ENCODE measurements at regions not wholly inside any gene's neighbourhood (a gene's known extent, or its start where the extent isn't known, plus 50 kb on each side); places are given as distances from the start of the nearest gene placed in this dataset.

- no peak for DNase-seq (ENCODE audit: low read depth)
- TF ChIP-seq, protein P1, sequence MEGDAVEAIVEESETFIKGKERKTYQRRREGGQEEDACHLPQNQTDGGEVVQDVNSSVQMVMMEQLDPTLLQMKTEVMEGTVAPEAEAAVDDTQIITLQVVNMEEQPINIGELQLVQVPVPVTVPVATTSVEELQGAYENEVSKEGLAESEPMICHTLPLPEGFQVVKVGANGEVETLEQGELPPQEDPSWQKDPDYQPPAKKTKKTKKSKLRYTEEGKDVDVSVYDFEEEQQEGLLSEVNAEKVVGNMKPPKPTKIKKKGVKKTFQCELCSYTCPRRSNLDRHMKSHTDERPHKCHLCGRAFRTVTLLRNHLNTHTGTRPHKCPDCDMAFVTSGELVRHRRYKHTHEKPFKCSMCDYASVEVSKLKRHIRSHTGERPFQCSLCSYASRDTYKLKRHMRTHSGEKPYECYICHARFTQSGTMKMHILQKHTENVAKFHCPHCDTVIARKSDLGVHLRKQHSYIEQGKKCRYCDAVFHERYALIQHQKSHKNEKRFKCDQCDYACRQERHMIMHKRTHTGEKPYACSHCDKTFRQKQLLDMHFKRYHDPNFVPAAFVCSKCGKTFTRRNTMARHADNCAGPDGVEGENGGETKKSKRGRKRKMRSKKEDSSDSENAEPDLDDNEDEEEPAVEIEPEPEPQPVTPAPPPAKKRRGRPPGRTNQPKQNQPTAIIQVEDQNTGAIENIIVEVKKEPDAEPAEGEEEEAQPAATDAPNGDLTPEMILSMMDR (IDR thresholded peaks at IDR 0.05; ENCODE audit: insufficient read depth, low read depth, low read length), result no peak
- no peak overlapping the region for H3K4me3 ChIP-seq (ENCODE audit: low read depth, low read length)
These were observed 86.1 kb downstream of the RAP2A start for GRCh38 chr13:97520061-97520460.

DNA sequence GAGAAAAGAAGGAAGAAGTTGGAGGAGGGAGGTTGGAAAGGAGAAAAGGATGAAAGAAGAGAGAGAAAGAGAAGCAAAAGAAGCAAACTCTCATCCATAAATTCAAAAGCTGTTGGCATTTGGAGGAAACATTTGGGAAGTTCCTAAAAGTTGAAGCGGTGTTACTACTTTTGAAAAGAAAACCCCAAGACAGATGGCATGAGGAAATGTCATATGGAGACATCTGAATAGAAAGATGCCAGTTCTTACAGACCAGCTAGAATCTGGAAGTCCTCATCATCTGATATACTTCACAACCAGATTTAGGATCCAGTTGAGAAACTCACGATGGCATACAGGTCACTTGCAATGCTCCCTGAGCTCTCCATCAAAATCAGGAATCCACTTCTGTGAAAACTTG lies 86.9 kb downstream of the RAP2A start:
- TF ChIP-seq, protein P1 (IDR thresholded peaks at IDR 0.05; ENCODE audit: insufficient read depth, low read depth, low read length), result no peak
- DNase-seq (ENCODE audit: low read depth), result no peak
- no peak overlapping the region for H3K4me3 ChIP-seq (ENCODE audit: low read depth, low read length)

DNA sequence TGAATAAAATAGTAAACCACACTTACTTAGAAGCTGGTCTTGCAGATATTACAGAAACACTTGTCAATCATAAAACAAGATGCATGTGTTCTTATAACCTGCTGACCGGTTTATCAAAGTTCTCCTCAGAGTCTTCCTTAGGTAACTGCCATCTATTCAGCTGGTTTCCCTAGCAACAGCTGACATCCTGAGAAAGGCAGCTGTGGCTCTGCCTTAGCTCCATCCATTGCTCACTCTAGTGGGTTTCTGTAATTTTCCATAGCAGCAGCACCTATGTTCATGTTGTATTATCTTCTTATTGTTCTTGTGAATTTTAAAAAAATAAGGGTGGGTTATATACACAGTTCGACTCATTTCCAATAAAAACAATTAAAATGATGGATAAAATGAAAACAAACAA lies 87.8 kb downstream of the RAP2A start:
- TF ChIP-seq, protein P1 (IDR thresholded peaks at IDR 0.05; ENCODE audit: insufficient read depth, low read depth, low read length), result no peak
- DNase-seq (ENCODE audit: low read depth), result no peak
- no peak overlapping the region for H3K4me3 ChIP-seq (ENCODE audit: low read depth, low read length)

DNA sequence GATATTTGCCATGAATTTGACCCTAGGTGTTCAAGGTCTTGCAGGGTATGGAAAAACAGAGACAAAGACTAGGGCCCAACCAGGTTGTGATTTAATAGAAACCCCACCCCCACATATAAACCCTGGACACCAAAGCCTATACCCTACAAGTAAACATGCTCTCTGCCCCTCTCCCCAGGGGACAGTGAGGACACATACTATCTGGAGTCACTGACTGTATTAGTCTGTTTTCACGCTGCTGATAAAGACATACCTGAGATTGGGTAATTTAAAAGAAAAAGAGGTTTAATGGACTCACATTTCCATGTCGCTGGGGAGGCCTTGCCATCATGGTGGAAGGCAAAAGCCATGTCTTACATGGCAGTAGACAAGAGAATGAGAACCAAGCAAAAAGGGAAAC lies 88.3 kb downstream of the RAP2A start:
- TF ChIP-seq, protein P1 (IDR thresholded peaks at IDR 0.05; ENCODE audit: insufficient read depth, low read depth, low read length), result no peak
- no peak for DNase-seq (ENCODE audit: low read depth)
- no peak overlapping the region for H3K4me3 ChIP-seq (ENCODE audit: low read depth, low read length)

DNA sequence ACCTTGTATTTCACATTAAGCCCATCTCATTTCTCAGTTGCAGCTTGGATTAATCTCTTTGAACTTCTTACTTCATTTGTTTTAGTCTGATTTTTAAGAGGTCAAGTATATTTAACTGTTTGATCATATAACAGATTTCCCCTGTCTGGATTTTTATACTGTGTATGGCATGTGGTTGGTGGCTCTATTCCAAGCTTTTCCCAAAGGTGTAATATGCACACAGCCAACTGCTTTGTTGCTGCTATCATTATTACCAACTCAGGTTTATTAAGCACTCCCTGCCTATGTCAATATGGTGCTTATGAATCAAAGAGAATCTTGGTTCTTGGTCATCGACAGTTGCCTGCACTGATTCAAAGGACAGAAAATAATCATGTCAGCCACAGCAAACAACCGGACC lies 92.6 kb downstream of the RAP2A start:
- no peak for DNase-seq (ENCODE audit: low read depth)
- TF ChIP-seq, protein P1 (IDR thresholded peaks at IDR 0.05; ENCODE audit: insufficient read depth, low read depth, low read length), result no peak
- no peak overlapping the region for H3K4me3 ChIP-seq (ENCODE audit: low read depth, low read length)

DNA sequence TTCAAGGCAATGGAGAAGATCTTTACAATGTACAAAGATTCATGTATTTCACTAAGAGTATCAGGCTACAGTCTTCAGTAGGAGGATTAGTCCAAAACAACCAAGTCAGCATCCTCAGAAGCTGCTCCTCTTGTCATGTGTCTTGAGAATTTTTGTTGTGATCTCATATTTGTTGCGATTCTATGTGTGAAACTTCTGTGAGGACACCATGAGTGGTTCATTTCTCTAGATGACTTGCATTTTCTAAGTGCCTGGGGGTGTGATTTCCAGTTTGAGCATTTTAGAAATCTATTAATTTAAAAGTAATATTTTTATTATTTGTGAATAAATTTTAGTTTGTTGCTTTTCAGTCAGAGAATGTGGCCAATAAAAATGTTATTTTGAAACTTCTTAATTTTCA lies 94.5 kb downstream of the RAP2A start:
- TF ChIP-seq, protein P1 (IDR thresholded peaks at IDR 0.05; ENCODE audit: insufficient read depth, low read depth, low read length), result no peak
- DNase-seq (ENCODE audit: low read depth), result no peak
- H3K4me3 ChIP-seq (ENCODE audit: low read depth, low read length), result no peak overlapping the region

DNA sequence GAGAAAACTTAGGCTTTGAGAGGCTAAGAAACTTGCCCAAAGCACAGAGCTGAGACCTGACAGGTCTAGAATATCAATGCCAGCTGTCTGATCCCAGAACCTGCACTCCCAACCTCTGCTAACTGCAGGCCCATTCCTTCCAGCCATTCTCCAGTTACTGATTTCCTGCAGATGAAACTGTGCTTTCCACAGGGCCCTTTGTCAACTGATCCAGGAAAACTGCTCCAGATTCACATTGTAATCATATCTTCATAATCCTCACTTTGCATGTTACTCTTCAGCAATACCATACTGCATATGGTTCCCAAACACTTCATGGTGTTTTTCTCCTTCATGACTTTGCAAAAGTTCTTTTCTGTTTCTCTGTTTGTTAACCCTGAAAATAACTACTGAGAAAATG lies 100.6 kb downstream of the RAP2A start:
- DNase-seq (ENCODE audit: low read depth), result no peak
- TF ChIP-seq, protein P1 (IDR thresholded peaks at IDR 0.05; ENCODE audit: insufficient read depth, low read depth, low read length), result no peak
- H3K4me3 ChIP-seq (ENCODE audit: low read depth, low read length), result no peak overlapping the region

All from fibroblast of villous mesenchyme (primary cell).